K562 (cell line): ENCODE measurements at regions not wholly inside any gene's neighbourhood (a gene's known extent, or its start where the extent isn't known, plus 50 kb on each side); places are given as distances from the start of the nearest gene placed in this dataset.

Source experiments
- ARID3A ChIP-seq: IDR thresholded peaks from 2 replicates; pipeline ENCODE4 v1.6.1; 2012; ENCODE audit warnings: low read depth, low read length, improper control_type of control experiment, borderline replicate concordance
- ARNT ChIP-seq, 2 experiments: fragments of 450-650 bp; IDR thresholded peaks; 2 replicates each; pipeline ENCODE4 v1.6.1; 2016; ENCODE audit warnings: mild to moderate bottlenecking in 1 of 2
- GTF3C2 ChIP-seq: IDR thresholded peaks from 3 replicates; pipeline ENCODE4 v1.6.1; 2011; ENCODE audit warnings: borderline replicate concordance, mild to moderate bottlenecking, moderate library complexity; ENCODE audit not compliant: insufficient read length; ENCODE audit errors: extremely low read depth
- POLR3A ChIP-seq: IDR thresholded peaks from 2 replicates; pipeline ENCODE4 v1.6.1; 2011; ENCODE audit warnings: borderline replicate concordance, mild to moderate bottlenecking, moderate library complexity; ENCODE audit not compliant: insufficient read length, insufficient read depth; ENCODE audit errors: extremely low read depth
- PTTG1 ChIP-seq: fragments of 450-650 bp; IDR thresholded peaks from 2 replicates; pipeline ENCODE4 v1.6.1; 2016; ENCODE audit warnings: low read depth, mild to moderate bottlenecking, missing genetic modification characterization, missing compliant biosample characterization
- SIN3B ChIP-seq: fragments of 450-650 bp; IDR thresholded peaks from 2 replicates; pipeline ENCODE4 v1.6.1; 2017; ENCODE audit warnings: low read depth, mild to moderate bottlenecking, moderate library complexity
- YBX1 ChIP-seq: fragments of 450-650 bp; IDR thresholded peaks from 2 replicates; pipeline ENCODE4 v1.7.1; 2016; ENCODE audit warnings: mild to moderate bottlenecking
- ZBTB40 ChIP-seq, 2 experiments: fragments of 450-650 bp in 1 of 2; sonication (generic) in 1 of 2; formaldehyde crosslinking in 1 of 2; IDR thresholded peaks; 2 replicates each; pipeline versions ENCODE4 v1.7.1 to v1.9.0; 2016 to 2022; ENCODE audit warnings: inconsistent platforms in 1 of 2, mild to moderate bottlenecking in 1 of 2, missing genetic modification reagents in 1 of 2
- ZNF134 ChIP-seq: fragments of 250-450 bp; sonication (Bioruptor Pico); conservative IDR thresholded peaks from 2 replicates; pipeline ENCODE4 v1.4.0; 2020
- ZNF3 ChIP-seq: fragments of 250-450 bp; sonication (Bioruptor Pico); IDR thresholded peaks from 2 replicates; pipeline ENCODE4 v1.5.0; 2021; ENCODE audit warnings: mild to moderate bottlenecking, moderate library complexity
- ZNF511 ChIP-seq: sonication (generic); formaldehyde crosslinking; IDR thresholded peaks from 2 replicates; pipeline ENCODE4 v1.8.0; 2022; ENCODE audit warnings: mild to moderate bottlenecking, missing genetic modification reagents

- TF ChIP-seq GTF3C2 (no peak), POLR3A (no peak), ARNT (IDR thresholded peaks at IDR 0.05) (no peak), YBX1 (no peak), ZNF511 (CRISPR knock-in tag) (no peak), SIN3B (no peak), ZBTB40 (IDR thresholded peaks at IDR 0.05) (no peak), ZBTB40 (CRISPR knock-in tag; IDR thresholded peaks at IDR 0.05) (no peak), ZNF3 (CRISPR knock-in tag) (no peak), PTTG1 (tag) (no peak), ZNF134 (CRISPR knock-in tag) (no peak), ARID3A (no peak)
Measured at GRCh38 chr5:1644810-1645571, 121.2 kb upstream of the LPCAT1 start (continued).
